GM18499 (cell line): ENCODE measurements at regions not wholly inside any gene's neighbourhood (a gene's known extent, or its start where the extent isn't known, plus 50 kb on each side); places are given as distances from the start of the nearest gene placed in this dataset.

Source experiments
- ATAC-seq: cut with Tn5 transposase; IDR thresholded peaks from one replicate; pipeline ENCODE4 v1.9.1; 2021; ENCODE audit warnings: moderate number of reproducible peaks; ENCODE audit not compliant: insufficient read depth, unreplicated experiment

GRCh38 chr16:86821895-86822294, 243.5 kb downstream of the FOXL1 start:
- no peak for ATAC-seq

GRCh38 chr16:86823125-86823524, 244.8 kb downstream of the FOXL1 start:
- ATAC-seq: no peak

- no peak for ATAC-seq
Measured at GRCh38 chr16:86823888-86824671, 245.7 kb downstream of the FOXL1 start.

- ATAC-seq: no peak
Measured at GRCh38 chr16:86824751-86825296, 246.5 kb downstream of the FOXL1 start.

GRCh38 chr16:86825631-86826030, 247.3 kb downstream of the FOXL1 start:
- no peak for ATAC-seq

- ATAC-seq: no peak
Measured at GRCh38 chr16:86826941-86827340, 248.6 kb downstream of the FOXL1 start.

GRCh38 chr16:86827521-86827920, 249.2 kb downstream of the FOXL1 start:
- no peak for ATAC-seq

GRCh38 chr16:86828202-86828601, 249.9 kb downstream of the FOXL1 start:
- ATAC-seq: no peak

- ATAC-seq: no peak
Measured at GRCh38 chr16:86828653-86829052, 250.3 kb downstream of the FOXL1 start.

GRCh38 chr16:86831366-86831765, 253.0 kb downstream of the FOXL1 start:
- no peak for ATAC-seq

GRCh38 chr16:86833136-86833535, 254.8 kb downstream of the FOXL1 start:
- no peak for ATAC-seq

GRCh38 chr16:86834451-86835035, 256.2 kb downstream of the FOXL1 start:
- no peak for ATAC-seq

- no peak for ATAC-seq
Measured at GRCh38 chr16:86835982-86836381, 257.6 kb downstream of the FOXL1 start.

- ATAC-seq: no peak
Measured at GRCh38 chr16:86836503-86837129, 258.3 kb downstream of the FOXL1 start.

GRCh38 chr16:86843812-86844211, 265.5 kb downstream of the FOXL1 start:
- ATAC-seq: no peak

- no peak for ATAC-seq
Measured at GRCh38 chr16:86844695-86845094, 266.3 kb downstream of the FOXL1 start.

- no peak for ATAC-seq
Measured at GRCh38 chr16:86846136-86846535, 267.8 kb downstream of the FOXL1 start.

GRCh38 chr16:86848821-86849220, 270.5 kb downstream of the FOXL1 start:
- ATAC-seq: no peak

- no peak for ATAC-seq
Measured at GRCh38 chr16:86850670-86851069, 272.3 kb downstream of the FOXL1 start.

- ATAC-seq: no peak
Measured at GRCh38 chr16:86852135-86852534, 273.8 kb downstream of the FOXL1 start.

- ATAC-seq: no peak
Measured at GRCh38 chr16:86854058-86854621, 275.8 kb downstream of the FOXL1 start.
